Sigmoid colon (tissue), 4 donors: ENCODE measurements at regions not wholly inside any gene's neighbourhood (a gene's known extent, or its start where the extent isn't known, plus 50 kb on each side); places are given as distances from the start of the nearest gene placed in this dataset.

Experiments used
- EP300 ChIP-seq, 4 donors: sonication (generic); formaldehyde crosslinking; IDR thresholded peaks; one replicate each; pipeline ENCODE4 v1.6.1; 2017; ENCODE audit warnings: antibody characterized with exemption in 4 of 4
- POLR2AphosphoS5 ChIP-seq, 4 donors: sonication (generic); formaldehyde crosslinking; IDR thresholded peaks; one replicate each; pipeline ENCODE4 v1.6.1; 2017; ENCODE audit warnings: antibody characterized with exemption in 4 of 4
- TF ChIP-seq, protein P1 (sequence below), 4 experiments: fragments of 450-650 bp in 3 of 4; fragments of 200-600 bp in 1 of 4; IDR thresholded peaks; one replicate each; pipeline ENCODE4 v1.5.1; 2016 to 2019; ENCODE audit warnings: antibody characterized with exemption in 4 of 4, mild to moderate bottlenecking in 3 of 4, moderate library complexity in 2 of 4

- TF ChIP-seq, protein P1, sequence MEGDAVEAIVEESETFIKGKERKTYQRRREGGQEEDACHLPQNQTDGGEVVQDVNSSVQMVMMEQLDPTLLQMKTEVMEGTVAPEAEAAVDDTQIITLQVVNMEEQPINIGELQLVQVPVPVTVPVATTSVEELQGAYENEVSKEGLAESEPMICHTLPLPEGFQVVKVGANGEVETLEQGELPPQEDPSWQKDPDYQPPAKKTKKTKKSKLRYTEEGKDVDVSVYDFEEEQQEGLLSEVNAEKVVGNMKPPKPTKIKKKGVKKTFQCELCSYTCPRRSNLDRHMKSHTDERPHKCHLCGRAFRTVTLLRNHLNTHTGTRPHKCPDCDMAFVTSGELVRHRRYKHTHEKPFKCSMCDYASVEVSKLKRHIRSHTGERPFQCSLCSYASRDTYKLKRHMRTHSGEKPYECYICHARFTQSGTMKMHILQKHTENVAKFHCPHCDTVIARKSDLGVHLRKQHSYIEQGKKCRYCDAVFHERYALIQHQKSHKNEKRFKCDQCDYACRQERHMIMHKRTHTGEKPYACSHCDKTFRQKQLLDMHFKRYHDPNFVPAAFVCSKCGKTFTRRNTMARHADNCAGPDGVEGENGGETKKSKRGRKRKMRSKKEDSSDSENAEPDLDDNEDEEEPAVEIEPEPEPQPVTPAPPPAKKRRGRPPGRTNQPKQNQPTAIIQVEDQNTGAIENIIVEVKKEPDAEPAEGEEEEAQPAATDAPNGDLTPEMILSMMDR (IDR thresholded peaks at IDR 0.05) = no peak
- TF ChIP-seq EP300 (IDR thresholded peaks at IDR 0.05) (no peak), POLR2AphosphoS5 (IDR thresholded peaks at IDR 0.05) (no peak)
These were observed 167.6 kb downstream of the OR13H1 start for GRCh38 chrX:131711478-131711867.
